ENCODE measurements at regions not wholly inside any gene's neighbourhood (a gene's known extent, or its start where the extent isn't known, plus 50 kb on each side); places are given as distances from the start of the nearest gene placed in this dataset.
"Not testable (repeated sequence)": the region's sequence is repeated elsewhere in the genome, so short reads cannot be mapped to it uniquely, and the experiment has no call there.

GRCh38 chr20:29085625-29086024 lies 2171.8 kb upstream of the DEFB115 start:
- no peak for FAIRE-seq
- intact Hi-C loops (cut with DNase I) = no loop called here
- H3K27ac ChIP-seq = no peak overlapping the region
- H3K9me3 ChIP-seq = no peaks in the 10 kb centered on the region
- DNase-seq = no peak
- no peaks in the 10 kb centered on the region for H3K4me1 ChIP-seq
- 10 to 15% methylated on average over 1 of the region's 1 CpG for WGBS, 2 donors
- no peak for TF ChIP-seq CTCF (IDR thresholded peaks at IDR 0.05)
- H3K27me3 ChIP-seq = no peaks in the 10 kb centered on the region
- no peak for ATAC-seq
- H3K36me3 ChIP-seq = no peaks in the 10 kb centered on the region
- H3K4me3 ChIP-seq = no peak overlapping the region

GRCh38 chr20:29086145-29086718 lies 2171.2 kb upstream of the DEFB115 start:
- intact Hi-C loops (cut with DNase I); ATAC-seq; H3K4me1 ChIP-seq; H3K27ac ChIP-seq; H3K4me3 ChIP-seq; FAIRE-seq; H3K27me3 ChIP-seq; H3K9me3 ChIP-seq; DNase-seq; H3K36me3 ChIP-seq: not testable (repeated sequence)
- 78 to 80% methylated on average over 11 of the region's 11 CpGs for WGBS, 2 donors

- FAIRE-seq (no peak), ATAC-seq (no peak), DNase-seq (no peak)
- no peak for TF ChIP-seq CTCF (IDR thresholded peaks at IDR 0.05)
- Histone ChIP-seq H3K4me1 (no peaks in the 10 kb centered on the region), H3K27me3 (no peaks in the 10 kb centered on the region), H3K4me3 (no peak overlapping the region), H3K36me3 (no peaks in the 10 kb centered on the region), H3K9me3 (no peaks in the 10 kb centered on the region), H3K27ac (no peak overlapping the region)
- WGBS, 2 donors = 65 to 79% methylated on average over 2 of the region's 2 CpGs
- intact Hi-C loops (cut with DNase I) = no loop called here
Observed at GRCh38 chr20:29086938-29087337, 2170.5 kb upstream of the DEFB115 start.

- H3K9me3 ChIP-seq; ATAC-seq; H3K4me3 ChIP-seq; H3K27ac ChIP-seq; H3K27me3 ChIP-seq; intact Hi-C loops (cut with DNase I); H3K36me3 ChIP-seq; H3K4me1 ChIP-seq; FAIRE-seq; DNase-seq: not testable (repeated sequence)
- WGBS, 2 donors = 49 to 52% methylated on average over 3 of the region's 3 CpGs
Observed at GRCh38 chr20:29087887-29088286, 2169.6 kb upstream of the DEFB115 start.

GRCh38 chr20:29088472-29088871 lies 2169.0 kb upstream of the DEFB115 start:
- H3K27me3 ChIP-seq; H3K4me3 ChIP-seq; H3K9me3 ChIP-seq; H3K4me1 ChIP-seq; DNase-seq; intact Hi-C loops (cut with DNase I); ATAC-seq; H3K27ac ChIP-seq; FAIRE-seq; H3K36me3 ChIP-seq: not testable (repeated sequence)
- WGBS, 2 donors = 46 to 58% methylated on average over 2 of the region's 2 CpGs

- H3K9me3 ChIP-seq; FAIRE-seq; ATAC-seq; H3K4me1 ChIP-seq; H3K36me3 ChIP-seq; DNase-seq; intact Hi-C loops (cut with DNase I); H3K27ac ChIP-seq; H3K4me3 ChIP-seq; H3K27me3 ChIP-seq: not testable (repeated sequence)
- WGBS, 2 donors = 42 to 48% methylated on average over 3 of the region's 3 CpGs
Observed at GRCh38 chr20:29089409-29089808, 2168.1 kb upstream of the DEFB115 start.

- H3K27me3 ChIP-seq; H3K9me3 ChIP-seq; ATAC-seq; H3K27ac ChIP-seq; FAIRE-seq; H3K36me3 ChIP-seq; DNase-seq; H3K4me1 ChIP-seq; H3K4me3 ChIP-seq; intact Hi-C loops (cut with DNase I): not testable (repeated sequence)
Observed at GRCh38 chr20:29093958-29094357, 2163.5 kb upstream of the DEFB115 start.

- H3K27me3 ChIP-seq, ATAC-seq: not testable (repeated sequence)
Observed at GRCh38 chr20:29096695-29097094, 2160.8 kb upstream of the DEFB115 start.

GRCh38 chr20:29107884-29108283 lies 2149.6 kb upstream of the DEFB115 start:
- H3K36me3 ChIP-seq; H3K9me3 ChIP-seq; H3K27me3 ChIP-seq; FAIRE-seq; H3K27ac ChIP-seq; H3K4me3 ChIP-seq; H3K4me1 ChIP-seq; intact Hi-C loops (cut with DNase I); DNase-seq; ATAC-seq: not testable (repeated sequence)
- 61 to 64% methylated on average over 6 of the region's 6 CpGs for WGBS, 2 donors

More at GRCh38 chr20:29096695-29097094, 2160.8 kb upstream of the DEFB115 start:
- H3K4me1 ChIP-seq; H3K4me3 ChIP-seq; FAIRE-seq; H3K9me3 ChIP-seq; H3K27ac ChIP-seq; DNase-seq; H3K36me3 ChIP-seq; intact Hi-C loops (cut with DNase I): not testable (repeated sequence)
- 26 to 58% methylated on average over 1 of the region's 1 CpG for WGBS, 2 donors

- H3K36me3 ChIP-seq; H3K9me3 ChIP-seq; H3K4me1 ChIP-seq; FAIRE-seq; DNase-seq; ATAC-seq; H3K27ac ChIP-seq; intact Hi-C loops (cut with DNase I); H3K27me3 ChIP-seq; H3K4me3 ChIP-seq: not testable (repeated sequence)
- 49 to 61% methylated on average over 2 of the region's 2 CpGs for WGBS, 2 donors
Observed at GRCh38 chr20:29109386-29109785, 2148.1 kb upstream of the DEFB115 start.

GRCh38 chr20:29115097-29115496 lies 2142.4 kb upstream of the DEFB115 start:
- ATAC-seq; FAIRE-seq; H3K27me3 ChIP-seq; intact Hi-C loops (cut with DNase I); H3K36me3 ChIP-seq; H3K9me3 ChIP-seq; H3K4me1 ChIP-seq; H3K27ac ChIP-seq; DNase-seq; H3K4me3 ChIP-seq: not testable (repeated sequence)
- WGBS, 2 donors = 55 to 59% methylated on average over 4 of the region's 4 CpGs

Data from pancreas (tissue), 10 donors.